ENCODE measurements at regions not wholly inside any gene's neighbourhood (a gene's known extent, or its start where the extent isn't known, plus 50 kb on each side); places are given as distances from the start of the nearest gene placed in this dataset.

DNA sequence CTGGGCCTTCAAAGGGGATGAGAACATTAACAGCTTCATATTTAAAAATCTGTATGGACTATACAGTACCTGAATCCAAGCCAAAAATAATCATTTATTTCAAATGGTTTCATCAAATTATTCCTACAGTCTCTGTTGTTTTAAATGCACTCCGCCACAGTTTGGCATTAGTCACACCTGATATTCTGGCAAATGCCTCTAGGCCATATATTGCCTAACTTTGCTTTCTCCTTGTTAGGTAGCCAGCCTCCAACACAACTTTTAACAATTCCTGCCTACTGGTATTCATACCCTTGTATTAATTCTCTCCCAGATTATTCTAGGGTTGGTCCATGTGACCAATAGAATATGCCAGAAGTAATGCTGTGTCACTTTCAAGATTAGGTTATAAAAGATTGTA, 146.6 kb upstream of the FANCL start:
- TF ChIP-seq, protein P1, sequence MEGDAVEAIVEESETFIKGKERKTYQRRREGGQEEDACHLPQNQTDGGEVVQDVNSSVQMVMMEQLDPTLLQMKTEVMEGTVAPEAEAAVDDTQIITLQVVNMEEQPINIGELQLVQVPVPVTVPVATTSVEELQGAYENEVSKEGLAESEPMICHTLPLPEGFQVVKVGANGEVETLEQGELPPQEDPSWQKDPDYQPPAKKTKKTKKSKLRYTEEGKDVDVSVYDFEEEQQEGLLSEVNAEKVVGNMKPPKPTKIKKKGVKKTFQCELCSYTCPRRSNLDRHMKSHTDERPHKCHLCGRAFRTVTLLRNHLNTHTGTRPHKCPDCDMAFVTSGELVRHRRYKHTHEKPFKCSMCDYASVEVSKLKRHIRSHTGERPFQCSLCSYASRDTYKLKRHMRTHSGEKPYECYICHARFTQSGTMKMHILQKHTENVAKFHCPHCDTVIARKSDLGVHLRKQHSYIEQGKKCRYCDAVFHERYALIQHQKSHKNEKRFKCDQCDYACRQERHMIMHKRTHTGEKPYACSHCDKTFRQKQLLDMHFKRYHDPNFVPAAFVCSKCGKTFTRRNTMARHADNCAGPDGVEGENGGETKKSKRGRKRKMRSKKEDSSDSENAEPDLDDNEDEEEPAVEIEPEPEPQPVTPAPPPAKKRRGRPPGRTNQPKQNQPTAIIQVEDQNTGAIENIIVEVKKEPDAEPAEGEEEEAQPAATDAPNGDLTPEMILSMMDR (IDR thresholded peaks at IDR 0.05; ENCODE audit: low read length): no peak
- no peak for TF ChIP-seq EZH2 (IDR thresholded peaks at IDR 0.05; ENCODE audit: borderline replicate concordance, low read length)

Measured in OCI-LY1 (cell line).